Brain microvascular endothelial cell (primary cell): ENCODE measurements at regions not wholly inside any gene's neighbourhood (a gene's known extent, or its start where the extent isn't known, plus 50 kb on each side); places are given as distances from the start of the nearest gene placed in this dataset.

Experiments
- DNase-seq: peaks from one replicate; pipeline ENCODE4 v3.0.0-alpha.2; 2020
- H3K27ac ChIP-seq: fragments of 250-450 bp; sonication (Bioruptor Pico); 2 replicates; pipeline ENCODE4 v1.5.1; 2020; ENCODE audit warnings: mild to moderate bottlenecking, moderate library complexity
- H3K27me3 ChIP-seq: fragments of 250-450 bp; sonication (Bioruptor Pico); replicated peaks from 2 replicates; pipeline ENCODE4 v1.5.1; 2020; ENCODE audit warnings: mild to moderate bottlenecking
- H3K36me3 ChIP-seq: fragments of 250-450 bp; sonication (Bioruptor Pico); replicated peaks from 2 replicates; pipeline ENCODE4 v1.5.1; 2020; ENCODE audit warnings: mild to moderate bottlenecking
- H3K4me3 ChIP-seq: 2 replicates; pipeline ENCODE4 v1.5.1; 2011; ENCODE audit warnings: low read depth, mild to moderate bottlenecking, control low read depth, low read length, moderate library complexity
- in situ Hi-C: cut with HindIII; loops from 2 replicates; pipeline ENCODE4 v1.10.0; 2017; ENCODE audit warnings: low sequenced_read_pairs, low pct_ligation_motif_present
- TF ChIP-seq, protein P1 (sequence below): IDR thresholded peaks from 2 replicates; pipeline ENCODE4 v1.5.1; 2011; ENCODE audit warnings: low read depth, mild to moderate bottlenecking, moderate library complexity, low read length, control low read depth, inconsistent platforms; ENCODE audit errors: missing control alignments

DNA sequence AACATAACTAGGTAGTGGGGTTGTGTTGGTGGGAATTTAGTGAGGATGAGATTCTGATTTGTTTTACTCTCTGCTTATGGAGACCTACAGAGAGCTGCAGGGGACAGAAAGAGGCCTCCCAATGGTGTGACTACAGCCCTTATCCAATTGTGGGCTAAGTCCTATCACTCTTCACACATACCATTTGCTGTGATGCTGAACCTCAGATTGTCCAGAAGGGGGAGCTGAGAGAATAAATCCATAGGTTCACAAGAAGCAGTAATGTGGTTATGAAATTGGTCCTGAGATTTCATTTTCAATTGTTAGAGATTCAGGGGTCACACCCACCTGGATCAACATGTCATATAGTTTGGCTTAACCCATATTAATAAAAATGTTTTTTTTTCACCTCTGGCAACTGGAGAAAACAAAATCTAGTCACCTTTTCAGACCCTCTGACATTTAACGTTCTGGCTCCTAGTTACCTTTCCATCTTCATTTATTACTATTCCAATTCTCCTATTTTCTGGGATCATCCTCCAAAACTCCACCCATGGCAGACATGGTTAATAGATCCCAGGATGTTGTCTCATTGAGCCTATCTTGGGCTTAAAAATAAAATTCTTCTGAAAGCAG lies 53.3 kb upstream of the PTPN5 start:
- Histone ChIP-seq H3K4me3 (no peak overlapping the region), H3K27ac (no peak overlapping the region), H3K36me3 (no peaks in the 10 kb centered on the region), H3K27me3 (no peaks in the 10 kb centered on the region)
- peak; percentile 37 for DNase-seq
- in situ Hi-C loops, result no loop called here
- TF ChIP-seq, protein P1, sequence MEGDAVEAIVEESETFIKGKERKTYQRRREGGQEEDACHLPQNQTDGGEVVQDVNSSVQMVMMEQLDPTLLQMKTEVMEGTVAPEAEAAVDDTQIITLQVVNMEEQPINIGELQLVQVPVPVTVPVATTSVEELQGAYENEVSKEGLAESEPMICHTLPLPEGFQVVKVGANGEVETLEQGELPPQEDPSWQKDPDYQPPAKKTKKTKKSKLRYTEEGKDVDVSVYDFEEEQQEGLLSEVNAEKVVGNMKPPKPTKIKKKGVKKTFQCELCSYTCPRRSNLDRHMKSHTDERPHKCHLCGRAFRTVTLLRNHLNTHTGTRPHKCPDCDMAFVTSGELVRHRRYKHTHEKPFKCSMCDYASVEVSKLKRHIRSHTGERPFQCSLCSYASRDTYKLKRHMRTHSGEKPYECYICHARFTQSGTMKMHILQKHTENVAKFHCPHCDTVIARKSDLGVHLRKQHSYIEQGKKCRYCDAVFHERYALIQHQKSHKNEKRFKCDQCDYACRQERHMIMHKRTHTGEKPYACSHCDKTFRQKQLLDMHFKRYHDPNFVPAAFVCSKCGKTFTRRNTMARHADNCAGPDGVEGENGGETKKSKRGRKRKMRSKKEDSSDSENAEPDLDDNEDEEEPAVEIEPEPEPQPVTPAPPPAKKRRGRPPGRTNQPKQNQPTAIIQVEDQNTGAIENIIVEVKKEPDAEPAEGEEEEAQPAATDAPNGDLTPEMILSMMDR, result peak; percentile 74
